Activated T-helper 1 cell treated with anti-CD3 and anti-CD28 coated beads, Interleukin-12 subunit alpha, Interleukin-12 subunit beta, Interleukin-2, Interleukin-4 antibody, amounts not matched to agents 30 ng/mL and 10 ng/mL and 1 ng/mL, durations not matched to agents 14 hours and 24 hours and 36 hours (primary cell): ENCODE measurements at regions not wholly inside any gene's neighbourhood (a gene's known extent, or its start where the extent isn't known, plus 50 kb on each side); places are given as distances from the start of the nearest gene placed in this dataset.
"Not testable (repeated sequence)": the region's sequence is repeated elsewhere in the genome, so short reads cannot be mapped to it uniquely, and the experiment has no call there.

Source experiments
- DNase-seq: peaks from one replicate; pipeline ENCODE4 v3.0.0; 2021; ENCODE audit warnings: low spot score
- H3K27ac Mint-ChIP-seq: one replicate; pipeline ENCODE4 v1.8.0; 2021; ENCODE audit warnings: mild to moderate bottlenecking, mixed read lengths
- H3K27me3 Mint-ChIP-seq: one replicate; pipeline ENCODE4 v1.8.0; 2022; ENCODE audit warnings: mild to moderate bottlenecking, moderate library complexity, mixed read lengths; ENCODE audit not compliant: insufficient read depth
- H3K36me3 Mint-ChIP-seq: one replicate; pipeline ENCODE4 v1.8.0; 2021; ENCODE audit warnings: low read depth, mixed read lengths
- H3K4me1 Mint-ChIP-seq: one replicate; pipeline ENCODE4 v1.8.0; 2021; ENCODE audit warnings: low read depth, mixed read lengths
- H3K4me3 Mint-ChIP-seq: one replicate; pipeline ENCODE4 v1.8.0; 2021; ENCODE audit warnings: mild to moderate bottlenecking, moderate library complexity, mixed read lengths
- H3K9me3 Mint-ChIP-seq: one replicate; pipeline ENCODE4 v1.8.0; 2021; ENCODE audit warnings: mixed read lengths
- intact Hi-C: fragments of 100-400 bp; cut with micrococcal nuclease; formaldehyde crosslinking; loops from one replicate; pipeline ENCODE4 v1.15.1; 2024

GRCh38 chr9:78439866-78440830, 143.2 kb downstream of the PSAT1 start:
- Mint-ChIP-seq H3K36me3 (no peaks in the 10 kb centered on the region), H3K4me3 (no peak overlapping the region)
- intact Hi-C loops = loop anchor here (10.0 kb wide), 1 partner anchor 1735 kb away; no protein-coding TSS in a partner anchor

DNA sequence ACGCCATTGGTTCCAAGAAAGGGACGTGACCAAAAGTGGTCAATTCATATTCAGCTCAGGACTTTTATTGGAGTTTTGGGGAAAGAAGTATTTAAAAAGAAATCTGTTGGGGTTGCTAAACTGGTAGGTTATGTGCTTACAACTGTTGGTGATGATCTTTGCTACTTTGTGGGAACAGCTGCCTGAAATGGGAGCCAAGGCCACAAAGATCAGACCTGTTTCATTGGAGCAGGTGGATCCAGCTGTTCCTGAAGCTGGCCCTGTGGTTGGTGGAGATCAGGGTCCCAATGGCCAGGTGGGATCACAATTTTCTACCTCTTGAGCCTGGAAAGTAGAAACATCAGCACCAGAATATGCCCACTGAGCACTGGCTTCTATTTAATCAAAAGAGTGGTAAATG, 144.5 kb downstream of the PSAT1 start:
- no peaks in the 10 kb centered on the region for H3K9me3 Mint-ChIP-seq
- DNase-seq = no peak
- peaks cover 8% of the 10 kb centered on the region for H3K4me1 Mint-ChIP-seq
- no peak overlapping the region for H3K4me3 Mint-ChIP-seq
- peaks cover 11% of the 10 kb centered on the region for H3K27me3 Mint-ChIP-seq
- H3K36me3 Mint-ChIP-seq = no peaks in the 10 kb centered on the region
- no peak overlapping the region for H3K27ac Mint-ChIP-seq
- intact Hi-C loops = no loop called here

More at GRCh38 chr9:78439866-78440830, 143.2 kb downstream of the PSAT1 start:
- H3K27ac Mint-ChIP-seq = no peak overlapping the region
- DNase-seq = no peak
- no peaks in the 10 kb centered on the region for H3K9me3 Mint-ChIP-seq
- H3K4me1 Mint-ChIP-seq = peaks cover 8% of the 10 kb centered on the region
- H3K27me3 Mint-ChIP-seq = peaks cover 13% of the 10 kb centered on the region

- intact Hi-C loops = no loop called here
- H3K9me3 Mint-ChIP-seq = no peaks in the 10 kb centered on the region
- H3K4me3 Mint-ChIP-seq = no peak overlapping the region
- H3K27me3 Mint-ChIP-seq = peaks cover 8% of the 10 kb centered on the region
- peaks cover 8% of the 10 kb centered on the region for H3K4me1 Mint-ChIP-seq
- no peaks in the 10 kb centered on the region for H3K36me3 Mint-ChIP-seq
- no peak overlapping the region for H3K27ac Mint-ChIP-seq
- DNase-seq = no peak
Observed at GRCh38 chr9:78441822-78442431, 145.0 kb downstream of the PSAT1 start.

GRCh38 chr9:78442577-78442976, 145.7 kb downstream of the PSAT1 start:
- H3K27me3 Mint-ChIP-seq, H3K36me3 Mint-ChIP-seq, intact Hi-C loops, H3K4me3 Mint-ChIP-seq, H3K9me3 Mint-ChIP-seq, H3K4me1 Mint-ChIP-seq, H3K27ac Mint-ChIP-seq, DNase-seq: not testable (repeated sequence)

DNA sequence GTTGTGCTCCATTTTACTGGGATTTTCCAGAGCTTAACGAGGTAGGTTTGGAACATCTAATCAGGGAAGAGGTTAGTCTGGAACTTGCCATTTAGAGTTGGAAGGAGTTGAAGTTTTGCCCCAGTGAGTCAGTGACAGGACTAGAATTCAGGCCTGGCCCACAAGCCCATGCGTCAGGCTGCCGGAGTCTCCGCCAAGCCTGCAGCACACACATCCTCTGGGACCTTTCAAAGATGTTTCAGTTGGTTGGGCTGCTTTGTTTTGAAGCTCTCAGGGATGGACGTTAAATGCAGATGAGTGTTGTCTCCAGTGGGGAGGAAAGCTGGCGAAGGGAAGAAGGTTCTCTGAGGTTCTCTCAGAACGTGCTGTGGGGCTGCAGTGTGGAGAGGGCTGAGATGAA, 147.0 kb downstream of the PSAT1 start:
- intact Hi-C loops = no loop called here
- no peak for DNase-seq

GRCh38 chr9:78448960-78449673, 152.2 kb downstream of the PSAT1 start:
- Mint-ChIP-seq H3K27ac (no peak overlapping the region), H3K9me3 (no peaks in the 10 kb centered on the region), H3K4me3 (no peak overlapping the region), H3K36me3 (no peaks in the 10 kb centered on the region), H3K4me1 (no peaks in the 10 kb centered on the region), H3K27me3 (no peaks in the 10 kb centered on the region)
- intact Hi-C loops = no loop called here
- no peak for DNase-seq

More for the DNA sequence above, 147.0 kb downstream of the PSAT1 start:
- no peaks in the 10 kb centered on the region for H3K9me3 Mint-ChIP-seq
- no peak overlapping the region for H3K4me3 Mint-ChIP-seq
- H3K27me3 Mint-ChIP-seq = peaks cover 5% of the 10 kb centered on the region
- H3K4me1 Mint-ChIP-seq = peaks cover 8% of the 10 kb centered on the region
- no peaks in the 10 kb centered on the region for H3K36me3 Mint-ChIP-seq
- no peak overlapping the region for H3K27ac Mint-ChIP-seq

DNA sequence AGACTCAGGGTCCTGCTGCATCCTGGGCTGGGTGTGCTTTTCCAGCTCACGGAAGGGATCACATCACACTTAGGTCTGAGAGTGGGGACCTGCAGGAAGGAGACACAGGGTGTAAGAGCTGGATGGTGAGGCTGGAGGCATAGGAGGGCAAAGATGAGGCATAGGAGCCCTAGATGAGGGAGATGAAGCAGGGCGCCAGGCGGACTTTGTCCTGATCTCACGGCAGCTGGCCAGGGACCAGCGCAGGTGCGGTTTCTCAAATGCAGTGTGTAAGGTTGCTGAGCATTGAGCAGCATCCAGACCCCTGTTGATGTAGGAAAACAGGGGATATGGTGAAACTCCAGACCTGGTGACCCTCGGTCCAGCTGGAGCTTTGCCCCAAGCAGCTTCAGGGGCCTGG, 156.5 kb downstream of the PSAT1 start:
- intact Hi-C loops = no loop called here
- Mint-ChIP-seq H3K27me3 (peaks cover 5% of the 10 kb centered on the region), H3K36me3 (no peaks in the 10 kb centered on the region), H3K4me1 (no peaks in the 10 kb centered on the region), H3K27ac (no peak overlapping the region), H3K4me3 (no peak overlapping the region), H3K9me3 (no peaks in the 10 kb centered on the region)
- no peak for DNase-seq

- intact Hi-C loops = no loop called here
- no peak for DNase-seq
- H3K27ac Mint-ChIP-seq = no peak overlapping the region
- H3K27me3 Mint-ChIP-seq = peaks cover 3% of the 10 kb centered on the region
- H3K36me3 Mint-ChIP-seq = no peaks in the 10 kb centered on the region
- peaks cover 6% of the 10 kb centered on the region for H3K9me3 Mint-ChIP-seq
- H3K4me1 Mint-ChIP-seq = no peaks in the 10 kb centered on the region
- no peak overlapping the region for H3K4me3 Mint-ChIP-seq
Observed at GRCh38 chr9:78462611-78463010, 165.7 kb downstream of the PSAT1 start.

DNA sequence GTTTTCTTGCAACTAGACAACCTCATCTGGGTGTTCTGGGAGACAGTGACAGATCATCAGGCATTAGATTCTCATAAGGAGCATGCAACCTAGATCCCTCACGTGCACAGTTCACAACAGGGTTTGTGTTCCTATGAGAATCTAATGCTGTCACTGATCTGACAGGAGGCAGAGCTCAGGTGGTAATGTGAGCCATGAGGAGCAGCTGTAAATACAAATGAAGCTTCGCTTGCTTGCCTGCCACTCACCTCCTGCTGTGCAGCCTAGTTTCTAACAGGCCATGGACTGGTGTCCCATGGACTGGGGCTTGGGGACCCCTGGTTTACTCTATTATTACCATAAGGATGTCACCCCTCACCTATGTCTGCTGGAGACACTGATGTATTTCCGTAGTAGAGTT, 166.8 kb downstream of the PSAT1 start:
- H3K9me3 Mint-ChIP-seq = peaks cover 6% of the 10 kb centered on the region
- no peak overlapping the region for H3K27ac Mint-ChIP-seq
- no peak overlapping the region for H3K4me3 Mint-ChIP-seq
- DNase-seq = no peak
- no peaks in the 10 kb centered on the region for H3K4me1 Mint-ChIP-seq
- intact Hi-C loops = no loop called here
- H3K27me3 Mint-ChIP-seq = peaks cover 6% of the 10 kb centered on the region
- H3K36me3 Mint-ChIP-seq = no peaks in the 10 kb centered on the region

DNA sequence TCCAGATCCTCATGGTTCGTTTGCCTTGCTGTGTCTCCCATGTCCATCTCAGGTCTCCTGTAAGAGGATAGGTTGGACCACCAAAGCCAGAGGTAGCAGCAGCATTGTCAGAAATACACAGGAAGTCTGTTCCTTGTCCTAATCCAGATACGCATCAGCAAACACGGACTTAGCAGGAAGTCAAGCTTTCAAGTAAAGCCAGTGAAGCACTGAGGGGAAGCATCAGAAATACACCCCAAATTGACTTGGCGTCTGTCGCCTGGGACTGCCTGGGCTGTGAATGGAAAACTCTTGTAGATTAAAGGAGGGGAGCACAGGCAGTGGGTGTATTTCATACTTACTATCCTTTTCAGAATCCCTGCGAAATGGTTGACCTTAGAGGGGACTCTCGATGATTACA, 171.3 kb downstream of the PSAT1 start:
- no peaks in the 10 kb centered on the region for H3K4me1 Mint-ChIP-seq
- H3K27me3 Mint-ChIP-seq = peaks cover 6% of the 10 kb centered on the region
- intact Hi-C loops = no loop called here
- no peaks in the 10 kb centered on the region for H3K36me3 Mint-ChIP-seq
- H3K27ac Mint-ChIP-seq = no peak overlapping the region
- DNase-seq = no peak
- H3K9me3 Mint-ChIP-seq = no peaks in the 10 kb centered on the region
- H3K4me3 Mint-ChIP-seq = no peak overlapping the region

DNA sequence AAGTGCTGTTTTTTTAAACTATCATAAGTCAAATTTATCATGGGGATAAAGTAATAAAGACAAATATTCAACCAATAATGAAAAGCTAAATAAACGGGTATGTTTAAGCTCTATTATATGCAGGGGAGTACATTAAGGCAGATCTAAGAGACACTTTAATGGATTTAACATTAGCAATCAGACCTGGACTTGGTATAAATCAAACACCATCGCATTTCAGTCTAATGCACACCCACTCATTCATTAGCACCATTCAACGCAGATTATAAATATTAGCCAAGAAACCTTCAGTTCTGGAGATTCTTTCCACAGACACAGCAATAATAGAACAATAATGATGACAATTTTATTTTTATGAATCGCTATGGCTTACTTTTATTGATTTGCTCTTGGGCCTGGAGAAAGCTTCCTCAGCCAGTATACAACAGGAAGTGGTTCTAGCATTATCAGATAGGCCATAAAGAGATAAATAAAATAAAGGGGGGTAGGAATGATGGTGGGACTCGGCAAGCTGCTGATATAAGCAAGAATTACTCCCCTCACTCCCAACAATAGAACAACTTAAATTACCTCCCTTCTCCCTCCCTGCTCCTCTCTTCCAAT, 172.2 kb downstream of the PSAT1 start:
- Mint-ChIP-seq H3K27ac (no peak overlapping the region), H3K27me3 (peaks cover 6% of the 10 kb centered on the region), H3K4me1 (no peaks in the 10 kb centered on the region), H3K9me3 (no peaks in the 10 kb centered on the region), H3K36me3 (no peaks in the 10 kb centered on the region), H3K4me3 (no peak overlapping the region)
- DNase-seq = no peak
- intact Hi-C loops = no loop called here

- Mint-ChIP-seq H3K9me3 (no peaks in the 10 kb centered on the region), H3K4me1 (no peaks in the 10 kb centered on the region), H3K36me3 (no peaks in the 10 kb centered on the region), H3K27ac (no peak overlapping the region), H3K4me3 (no peak overlapping the region), H3K27me3 (peaks cover 6% of the 10 kb centered on the region)
- no peak for DNase-seq
- intact Hi-C loops = no loop called here
Observed at GRCh38 chr9:78470216-78470615, 173.3 kb downstream of the PSAT1 start.
